Suprapubic skin (tissue), 4 donors: ENCODE measurements at regions not wholly inside any gene's neighbourhood (a gene's known extent, or its start where the extent isn't known, plus 50 kb on each side); places are given as distances from the start of the nearest gene placed in this dataset.

Source experiments
- DNase-seq, 2 donors: peaks; one replicate each; pipeline ENCODE4 v3.0.0-alpha.2; 2019; ENCODE audit warnings: low spot score in 2 of 2
- H3K27ac ChIP-seq: fragments of 200-600 bp; sonication (generic); one replicate; pipeline ENCODE4 v1.5.1; 2019
- H3K27me3 ChIP-seq: fragments of 200-600 bp; sonication (generic); one replicate; pipeline ENCODE4 v1.5.1; 2019
- H3K36me3 ChIP-seq: fragments of 200-600 bp; sonication (generic); one replicate; pipeline ENCODE4 v1.5.1; 2019
- H3K4me1 ChIP-seq: fragments of 200-600 bp; sonication (generic); one replicate; pipeline ENCODE4 v1.5.1; 2019
- H3K4me3 ChIP-seq: fragments of 200-600 bp; sonication (generic); one replicate; pipeline ENCODE4 v1.5.1; 2019; ENCODE audit warnings: mild to moderate bottlenecking
- H3K9me3 ChIP-seq: fragments of 200-600 bp; sonication (generic); one replicate; pipeline ENCODE4 v1.5.1; 2019
- CTCF ChIP-seq, 2 donors: fragments of 200-600 bp in 1 of 2; fragments of 450-650 bp in 1 of 2; sonication (generic) in 1 of 2; IDR thresholded peaks; one replicate each; pipeline ENCODE4 v1.5.1; 2016 to 2019; ENCODE audit warnings: antibody characterized with exemption in 2 of 2, mild to moderate bottlenecking in 1 of 2, moderate library complexity in 1 of 2
- EP300 ChIP-seq: sonication (generic); formaldehyde crosslinking; IDR thresholded peaks from one replicate; pipeline ENCODE4 v1.6.1; 2017; ENCODE audit warnings: antibody characterized with exemption
- POLR2A ChIP-seq, 2 donors: fragments of 450-650 bp; IDR thresholded peaks; one replicate each; pipeline ENCODE4 v1.6.1; 2017; ENCODE audit warnings: antibody characterized with exemption in 2 of 2, mild to moderate bottlenecking in 2 of 2, moderate library complexity in 2 of 2
- POLR2AphosphoS5 ChIP-seq, 3 donors: sonication (generic); formaldehyde crosslinking; IDR thresholded peaks; one replicate each; pipeline ENCODE4 v1.6.1; 2017; ENCODE audit warnings: antibody characterized with exemption in 3 of 3
- WGBS: methylation state at CpG from one replicate; pipeline ENCODE4 v1.1.5; 2018; 5-methylcytosine and 5-hydroxymethylcytosine counted together

- TF ChIP-seq POLR2AphosphoS5 (IDR thresholded peaks at IDR 0.05): no peak
- TF ChIP-seq CTCF (IDR thresholded peaks at IDR 0.05): no peak
- TF ChIP-seq EP300: no peak
- TF ChIP-seq POLR2A (IDR thresholded peaks at IDR 0.05): no peak
- no peak overlapping the region for H3K27ac ChIP-seq
- H3K36me3 ChIP-seq: no peaks in the 10 kb centered on the region
- no peaks in the 10 kb centered on the region for H3K27me3 ChIP-seq
- 100% methylated on average over 1 of the region's 3 CpGs for WGBS
- H3K9me3 ChIP-seq: no peaks in the 10 kb centered on the region
- H3K4me1 ChIP-seq: no peaks in the 10 kb centered on the region
- no peak overlapping the region for H3K4me3 ChIP-seq
- DNase-seq: no peak
These were observed 265.7 kb upstream of the MAGI2 start for GRCh38 chr7:79719216-79719615.

- TF ChIP-seq POLR2A (IDR thresholded peaks at IDR 0.05) (no peak), POLR2AphosphoS5 (IDR thresholded peaks at IDR 0.05) (no peak), CTCF (IDR thresholded peaks at IDR 0.05) (no peak), EP300 (no peak)
- Histone ChIP-seq H3K36me3 (no peaks in the 10 kb centered on the region), H3K27ac (no peak overlapping the region), H3K9me3 (no peaks in the 10 kb centered on the region), H3K27me3 (no peaks in the 10 kb centered on the region), H3K4me1 (no peaks in the 10 kb centered on the region), H3K4me3 (no peak overlapping the region)
- 85% methylated on average over 2 of the region's 2 CpGs for WGBS
- DNase-seq: no peak
These were observed 262.9 kb upstream of the MAGI2 start for GRCh38 chr7:79716329-79716728.

GRCh38 chr7:79714081-79714480, 260.6 kb upstream of the MAGI2 start:
- no peaks in the 10 kb centered on the region for H3K27me3 ChIP-seq
- no peak for DNase-seq
- no peak overlapping the region for H3K27ac ChIP-seq
- H3K4me3 ChIP-seq: no peak overlapping the region
- no peaks in the 10 kb centered on the region for H3K36me3 ChIP-seq
- 67% methylated on average over 2 of the region's 2 CpGs for WGBS
- no peaks in the 10 kb centered on the region for H3K9me3 ChIP-seq
- TF ChIP-seq CTCF (IDR thresholded peaks at IDR 0.05) (no peak), POLR2AphosphoS5 (IDR thresholded peaks at IDR 0.05) (no peak), POLR2A (IDR thresholded peaks at IDR 0.05) (no peak), EP300 (no peak)
- no peaks in the 10 kb centered on the region for H3K4me1 ChIP-seq

- Histone ChIP-seq H3K4me1 (no peaks in the 10 kb centered on the region), H3K27ac (no peak overlapping the region), H3K4me3 (no peak overlapping the region), H3K27me3 (no peaks in the 10 kb centered on the region), H3K36me3 (no peaks in the 10 kb centered on the region), H3K9me3 (no peaks in the 10 kb centered on the region)
- WGBS: 58% methylated on average over 1 of the region's 1 CpG
- DNase-seq: no peak
- TF ChIP-seq CTCF (IDR thresholded peaks at IDR 0.05) (no peak), EP300 (no peak), POLR2AphosphoS5 (IDR thresholded peaks at IDR 0.05) (no peak), POLR2A (IDR thresholded peaks at IDR 0.05) (no peak)
These were observed 259.8 kb upstream of the MAGI2 start for GRCh38 chr7:79713276-79713675.

- no peaks in the 10 kb centered on the region for H3K9me3 ChIP-seq
- 33% methylated on average over 4 of the region's 4 CpGs for WGBS
- DNase-seq: no peak
- no peaks in the 10 kb centered on the region for H3K27me3 ChIP-seq
- no peak overlapping the region for H3K27ac ChIP-seq
- H3K4me3 ChIP-seq: no peak overlapping the region
- H3K4me1 ChIP-seq: no peaks in the 10 kb centered on the region
- no peak for TF ChIP-seq EP300
- no peak for TF ChIP-seq POLR2A (IDR thresholded peaks at IDR 0.05)
- no peak for TF ChIP-seq CTCF (IDR thresholded peaks at IDR 0.05)
- no peak for TF ChIP-seq POLR2AphosphoS5 (IDR thresholded peaks at IDR 0.05)
- H3K36me3 ChIP-seq: no peaks in the 10 kb centered on the region
These were observed 258.2 kb upstream of the MAGI2 start for GRCh38 chr7:79711660-79712059.
